ENCODE measurements at regions not wholly inside any gene's neighbourhood (a gene's known extent, or its start where the extent isn't known, plus 50 kb on each side); places are given as distances from the start of the nearest gene placed in this dataset.
A peak's percentile ranks its signal among the peaks of the same experiment; 100 is the strongest.

- no peak for DNase-seq (ENCODE audit: low read depth)
These were observed 66.2 kb upstream of the SDK1 start for GRCh38 chr7:3234851-3235250.

GRCh38 chr7:3235322-3235721 lies 65.7 kb upstream of the SDK1 start:
- DNase-seq (ENCODE audit: low read depth) = no peak

GRCh38 chr7:3236268-3236667 lies 64.8 kb upstream of the SDK1 start:
- no peak for DNase-seq (ENCODE audit: low read depth)

GRCh38 chr7:3238525-3239210 lies 62.4 kb upstream of the SDK1 start:
- peak; percentile 17 for DNase-seq (ENCODE audit: low read depth)

GRCh38 chr7:3239291-3239691 lies 61.8 kb upstream of the SDK1 start:
- peak; percentile 24 for DNase-seq (ENCODE audit: low read depth)

- no peak for DNase-seq (ENCODE audit: low read depth)
These were observed 60.1 kb upstream of the SDK1 start for GRCh38 chr7:3240826-3241430.

- DNase-seq (ENCODE audit: low read depth) = no peak
These were observed 59.3 kb upstream of the SDK1 start for GRCh38 chr7:3241686-3242258.

GRCh38 chr7:3242398-3242972 lies 58.6 kb upstream of the SDK1 start:
- DNase-seq (ENCODE audit: low read depth) = no peak

- DNase-seq (ENCODE audit: low read depth) = no peak
These were observed 57.8 kb upstream of the SDK1 start for GRCh38 chr7:3243256-3243655.

GRCh38 chr7:3243680-3244079 lies 57.4 kb upstream of the SDK1 start:
- DNase-seq (ENCODE audit: low read depth) = no peak

- peak; percentile 78 for DNase-seq (ENCODE audit: low read depth)
These were observed 56.7 kb upstream of the SDK1 start for GRCh38 chr7:3244241-3244814.

- DNase-seq (ENCODE audit: low read depth) = peak; percentile 43
These were observed 56.0 kb upstream of the SDK1 start for GRCh38 chr7:3245077-3245476.

- no peak for DNase-seq (ENCODE audit: low read depth)
These were observed 55.3 kb upstream of the SDK1 start for GRCh38 chr7:3245721-3246120.

GRCh38 chr7:3246127-3246526 lies 54.9 kb upstream of the SDK1 start:
- DNase-seq (ENCODE audit: low read depth) = no peak

- DNase-seq (ENCODE audit: low read depth) = no peak
These were observed 54.4 kb upstream of the SDK1 start for GRCh38 chr7:3246651-3247050.

GRCh38 chr7:3250725-3251124 lies 50.3 kb upstream of the SDK1 start:
- DNase-seq (ENCODE audit: low read depth) = no peak

Data from iris pigment epithelial cell (primary cell).